Hepatocyte (in vitro differentiated cells): ENCODE measurements at regions not wholly inside any gene's neighbourhood (a gene's known extent, or its start where the extent isn't known, plus 50 kb on each side); places are given as distances from the start of the nearest gene placed in this dataset.

Source experiments
- CTCF ChIP-seq: fragments of 200-600 bp; sonication (generic); IDR thresholded peaks from 2 replicates; pipeline ENCODE4 v1.5.1; 2016; ENCODE audit warnings: antibody characterized with exemption, mild to moderate bottlenecking; ENCODE audit not compliant: poor library complexity
- EZH2phosphoT487 ChIP-seq: fragments of 200-600 bp; sonication (generic); IDR thresholded peaks from one replicate; pipeline ENCODE4 v1.6.1; 2018; ENCODE audit warnings: antibody characterized with exemption, mild to moderate bottlenecking, low read depth, moderate library complexity; ENCODE audit not compliant: unreplicated experiment, severe bottlenecking

GRCh38 chr7:80347173-80347572 is 164.7 kb downstream of the GNAT3 start:
- TF ChIP-seq CTCF (no peak), EZH2phosphoT487 (no peak)
